IMR-90 (cell line): ENCODE measurements at regions not wholly inside any gene's neighbourhood (a gene's known extent, or its start where the extent isn't known, plus 50 kb on each side); places are given as distances from the start of the nearest gene placed in this dataset.

Source experiments
- ATAC-seq: fragments of 200-7000 bp; cut with Tn5 transposase; 2 replicates; pipeline ENCODE4 v1.9.1; 2020; ENCODE audit warnings: low read depth, mild to moderate bottlenecking, moderate library complexity
- BruUV-seq: library from RNA; stranded (reverse); fragments of 400-500 nt; replicated peaks from 2 replicates; lab custom pipeline; 2021; lab: Mats Ljungman, UMichigan
- CTCF ChIA-PET: fragments of 300-600 bp; formaldehyde crosslinking; extraction: SDS; loops from one replicate; lab custom pipeline; 2021; ENCODE audit warnings: antibody characterized with exemption; lab: Yijun Ruan, JAX
- POLR2A ChIA-PET: fragments of 300-600 bp; sonication (Branson Sonifier 250); formaldehyde crosslinking; loops from one replicate; lab custom pipeline; 2022; ENCODE audit warnings: antibody characterized with exemption; ENCODE audit not compliant: unreplicated experiment; lab: Charles Lee
- DNase-seq: peaks from one replicate; pipeline ENCODE4 v3.0.0; 2013
- H2AFZ ChIP-seq: replicated peaks from 2 replicates; pipeline ENCODE3; 2013; ENCODE audit warnings: low read length, mild to moderate bottlenecking; ENCODE audit not compliant: poor library complexity
- H2AK5ac ChIP-seq: 2 replicates; pipeline ENCODE4 v1.6.1; 2013; ENCODE audit warnings: low read depth, low read length, inconsistent platforms
- H2AK9ac ChIP-seq: replicated peaks from 2 replicates; pipeline ENCODE3; 2013; ENCODE audit warnings: mild to moderate bottlenecking, low read depth, low read length, moderate library complexity; ENCODE audit not compliant: poor library complexity
- H2BK120ac ChIP-seq: 2 replicates; pipeline ENCODE4 v1.6.1; 2013; ENCODE audit warnings: low read depth, low read length, inconsistent platforms
- H2BK15ac ChIP-seq: 3 replicates; pipeline ENCODE4 v1.6.1; 2013; ENCODE audit warnings: low read depth, low read length, inconsistent platforms
- H2BK20ac ChIP-seq: 2 replicates; pipeline ENCODE4 v1.6.1; 2013; ENCODE audit warnings: low read depth, mild to moderate bottlenecking, inconsistent platforms, low read length, moderate library complexity
- H2BK5ac ChIP-seq: 2 replicates; pipeline ENCODE4 v1.6.1; 2013; ENCODE audit warnings: mild to moderate bottlenecking, low read depth, low read length, inconsistent platforms; ENCODE audit not compliant: poor library complexity, severe bottlenecking
- H3K14ac ChIP-seq: replicated peaks from 2 replicates; pipeline ENCODE4 v1.6.1; 2013; ENCODE audit warnings: low read depth, low read length, inconsistent platforms
- H3K18ac ChIP-seq: 2 replicates; pipeline ENCODE4 v1.6.1; 2013; ENCODE audit warnings: low read depth, low read length, control low read depth
- H3K23ac ChIP-seq: 2 replicates; pipeline ENCODE4 v1.6.1; 2013; ENCODE audit warnings: low read depth, low read length, inconsistent platforms
- H3K27ac ChIP-seq: 2 replicates; pipeline ENCODE4 v1.5.1; 2013; ENCODE audit warnings: mild to moderate bottlenecking, control low read depth, low read length; ENCODE audit not compliant: insufficient read depth
- H3K27me3 ChIP-seq: 2 replicates; pipeline ENCODE4 v1.6.1; 2013; ENCODE audit warnings: low read length; ENCODE audit not compliant: control insufficient read depth, insufficient read depth
- H3K36me3 ChIP-seq: 2 replicates; pipeline ENCODE4 v1.6.1; 2013; ENCODE audit warnings: low read length, mixed read lengths; ENCODE audit not compliant: control insufficient read depth, insufficient read depth
- H3K4ac ChIP-seq: 2 replicates; pipeline ENCODE4 v1.6.1; 2013; ENCODE audit warnings: low read depth, low read length, inconsistent platforms
- H3K4me1 ChIP-seq: 2 replicates; pipeline ENCODE4 v1.6.1; 2013; ENCODE audit warnings: low read length, mixed read lengths; ENCODE audit not compliant: control insufficient read depth, insufficient read depth
- H3K4me2 ChIP-seq: 2 replicates; pipeline ENCODE4 v1.6.1; 2013; ENCODE audit warnings: low read depth, mild to moderate bottlenecking, control low read depth, low read length, moderate library complexity
- H3K4me3 ChIP-seq: 2 replicates; pipeline ENCODE4 v1.5.1; 2013; ENCODE audit warnings: low read depth, mild to moderate bottlenecking, control low read depth, low read length, moderate library complexity; ENCODE audit not compliant: insufficient read depth
- H3K56ac ChIP-seq: 2 replicates; pipeline ENCODE4 v1.6.1; 2013; ENCODE audit warnings: low read length, inconsistent platforms; ENCODE audit not compliant: insufficient read depth; ENCODE audit errors: extremely low read depth
- H3K79me1 ChIP-seq, 2 experiments: 2 replicates each; pipeline ENCODE4 v1.6.1; 2013; ENCODE audit warnings: low read length in 2 of 2, inconsistent platforms in 1 of 2, low read depth in 1 of 2
- H3K9ac ChIP-seq: 2 replicates; pipeline ENCODE4 v1.6.1; 2013; ENCODE audit warnings: low read depth, low read length, control low read depth
- H3K9me1 ChIP-seq: 2 replicates; pipeline ENCODE4 v1.6.1; 2013; ENCODE audit warnings: low read length, inconsistent platforms; ENCODE audit not compliant: insufficient read depth
- H3K9me3 ChIP-seq: 2 replicates; pipeline ENCODE4 v1.6.1; 2013; ENCODE audit warnings: low read length; ENCODE audit not compliant: control insufficient read depth, insufficient read depth
- H4K20me1 ChIP-seq: 2 replicates; pipeline ENCODE4 v1.6.1; 2013; ENCODE audit warnings: low read length, inconsistent platforms; ENCODE audit not compliant: insufficient read depth
- H4K5ac ChIP-seq: 2 replicates; pipeline ENCODE4 v1.6.1; 2013; ENCODE audit warnings: mild to moderate bottlenecking, low read depth, low read length, control low read depth
- H4K8ac ChIP-seq, 2 experiments: 2 replicates each; pipeline ENCODE4 v1.6.1; 2013; ENCODE audit warnings: low read depth in 2 of 2, low read length in 2 of 2, control low read depth in 1 of 2, inconsistent platforms in 1 of 2
- H4K91ac ChIP-seq: 2 replicates; pipeline ENCODE4 v1.6.1; 2013; ENCODE audit warnings: low read depth, low read length, inconsistent platforms; ENCODE audit not compliant: insufficient read depth
- ELK1 ChIP-seq: fragments of 150-350 bp; IDR thresholded peaks from 2 replicates; pipeline ENCODE4 v1.6.1; 2016; ENCODE audit warnings: low read depth, mild to moderate bottlenecking, low read length, moderate library complexity, borderline replicate concordance
- MAFK ChIP-seq: IDR thresholded peaks from 2 replicates; pipeline ENCODE4 v1.6.1; 2012; ENCODE audit warnings: low read depth, low read length, improper control_type of control experiment
- dilution Hi-C: fragments of 300-500 bp; cut with HindIII; formaldehyde crosslinking; loops from one replicate; pipeline ENCODE4 v1.14.3; 2018; ENCODE audit warnings: low sequenced_read_pairs; ENCODE audit not compliant: unreplicated experiment
- in situ Hi-C: fragments of 300-500 bp; cut with MboI; formaldehyde crosslinking; loops from 3 replicates; pipeline ENCODE4 v1.14.3; 2019; ENCODE audit warnings: low sequenced_read_pairs, inconsistent platforms, mixed read lengths
- intact Hi-C: fragments of 100-400 bp; cut with micrococcal nuclease; formaldehyde crosslinking; loops from 2 replicates; pipeline ENCODE4 v1.10.0; 2022

GRCh38 chr6:8275667-8276066, 159.7 kb downstream of the SLC35B3 start:
- ChIA-PET CTCF (no interaction called here), POLR2A (no interaction called here)
- in situ Hi-C loops, result no loop called here
- Histone ChIP-seq H4K8ac (no peak overlapping the region), H3K27me3 (no peaks in the 10 kb centered on the region), H3K56ac (no peak overlapping the region), H2BK15ac (no peak overlapping the region), H4K91ac (no peak overlapping the region), H3K4me3 (no peak overlapping the region), H4K5ac (no peak overlapping the region), H2BK120ac (no peak overlapping the region), H3K27ac (no peak overlapping the region), H2BK5ac (no peak overlapping the region), H2AK5ac (no peak overlapping the region), H2BK20ac (no peak overlapping the region), H3K4ac (no peak overlapping the region), H3K36me3 (no peaks in the 10 kb centered on the region), H3K79me1 (no peaks in the 10 kb centered on the region), H3K4me2 (no peak overlapping the region), H3K18ac (no peak overlapping the region), H3K9me3 (peaks cover 6% of the 10 kb centered on the region), H3K14ac (no peak overlapping the region), H3K9ac (no peak overlapping the region), H2AFZ (no peak overlapping the region), H4K20me1 (no peaks in the 10 kb centered on the region), H3K9me1 (no peaks in the 10 kb centered on the region), H2AK9ac (no peak overlapping the region), H3K4me1 (no peaks in the 10 kb centered on the region), H3K23ac (no peak overlapping the region)
- no TSS peak for BruUV-seq
- DNase-seq (no peak), ATAC-seq (no peak)
- dilution Hi-C loops, result no loop called here
- TF ChIP-seq ELK1 (no peak), MAFK (peak; percentile 93)
- intact Hi-C loops, result no loop called here
